IMR-90 (cell line): ENCODE measurements at regions not wholly inside any gene's neighbourhood (a gene's known extent, or its start where the extent isn't known, plus 50 kb on each side); places are given as distances from the start of the nearest gene placed in this dataset.
"Not testable (repeated sequence)": the region's sequence is repeated elsewhere in the genome, so short reads cannot be mapped to it uniquely, and the experiment has no call there.

ENCODE experiments used
- ATAC-seq: fragments of 200-7000 bp; cut with Tn5 transposase; 2 replicates; pipeline ENCODE4 v1.9.1; 2020; ENCODE audit warnings: low read depth, mild to moderate bottlenecking, moderate library complexity
- BruUV-seq: library from RNA; stranded (reverse); fragments of 400-500 nt; replicated peaks from 2 replicates; lab custom pipeline; 2021; lab: Mats Ljungman, UMichigan
- CTCF ChIA-PET: fragments of 300-600 bp; formaldehyde crosslinking; extraction: SDS; loops from one replicate; lab custom pipeline; 2021; ENCODE audit warnings: antibody characterized with exemption; lab: Yijun Ruan, JAX
- POLR2A ChIA-PET: fragments of 300-600 bp; sonication (Branson Sonifier 250); formaldehyde crosslinking; loops from one replicate; lab custom pipeline; 2022; ENCODE audit warnings: antibody characterized with exemption; ENCODE audit not compliant: unreplicated experiment; lab: Charles Lee
- DNase-seq: peaks from one replicate; pipeline ENCODE4 v3.0.0; 2013
- H2AFZ ChIP-seq: replicated peaks from 2 replicates; pipeline ENCODE3; 2013; ENCODE audit warnings: low read length, mild to moderate bottlenecking; ENCODE audit not compliant: poor library complexity
- H2AK5ac ChIP-seq: 2 replicates; pipeline ENCODE4 v1.6.1; 2013; ENCODE audit warnings: low read depth, low read length, inconsistent platforms
- H2AK9ac ChIP-seq: replicated peaks from 2 replicates; pipeline ENCODE3; 2013; ENCODE audit warnings: mild to moderate bottlenecking, low read depth, low read length, moderate library complexity; ENCODE audit not compliant: poor library complexity
- H2BK120ac ChIP-seq: 2 replicates; pipeline ENCODE4 v1.6.1; 2013; ENCODE audit warnings: low read depth, low read length, inconsistent platforms
- H2BK15ac ChIP-seq: 3 replicates; pipeline ENCODE4 v1.6.1; 2013; ENCODE audit warnings: low read depth, low read length, inconsistent platforms
- H2BK20ac ChIP-seq: 2 replicates; pipeline ENCODE4 v1.6.1; 2013; ENCODE audit warnings: low read depth, mild to moderate bottlenecking, inconsistent platforms, low read length, moderate library complexity
- H2BK5ac ChIP-seq: 2 replicates; pipeline ENCODE4 v1.6.1; 2013; ENCODE audit warnings: mild to moderate bottlenecking, low read depth, low read length, inconsistent platforms; ENCODE audit not compliant: poor library complexity, severe bottlenecking
- H3K14ac ChIP-seq: replicated peaks from 2 replicates; pipeline ENCODE4 v1.6.1; 2013; ENCODE audit warnings: low read depth, low read length, inconsistent platforms
- H3K18ac ChIP-seq: 2 replicates; pipeline ENCODE4 v1.6.1; 2013; ENCODE audit warnings: low read depth, low read length, control low read depth
- H3K23ac ChIP-seq: 2 replicates; pipeline ENCODE4 v1.6.1; 2013; ENCODE audit warnings: low read depth, low read length, inconsistent platforms
- H3K27ac ChIP-seq: 2 replicates; pipeline ENCODE4 v1.5.1; 2013; ENCODE audit warnings: mild to moderate bottlenecking, control low read depth, low read length; ENCODE audit not compliant: insufficient read depth
- H3K27me3 ChIP-seq: 2 replicates; pipeline ENCODE4 v1.6.1; 2013; ENCODE audit warnings: low read length; ENCODE audit not compliant: control insufficient read depth, insufficient read depth
- H3K36me3 ChIP-seq: 2 replicates; pipeline ENCODE4 v1.6.1; 2013; ENCODE audit warnings: low read length, mixed read lengths; ENCODE audit not compliant: control insufficient read depth, insufficient read depth
- H3K4ac ChIP-seq: 2 replicates; pipeline ENCODE4 v1.6.1; 2013; ENCODE audit warnings: low read depth, low read length, inconsistent platforms
- H3K4me1 ChIP-seq: 2 replicates; pipeline ENCODE4 v1.6.1; 2013; ENCODE audit warnings: low read length, mixed read lengths; ENCODE audit not compliant: control insufficient read depth, insufficient read depth
- H3K4me2 ChIP-seq: 2 replicates; pipeline ENCODE4 v1.6.1; 2013; ENCODE audit warnings: low read depth, mild to moderate bottlenecking, control low read depth, low read length, moderate library complexity
- H3K4me3 ChIP-seq: 2 replicates; pipeline ENCODE4 v1.5.1; 2013; ENCODE audit warnings: low read depth, mild to moderate bottlenecking, control low read depth, low read length, moderate library complexity; ENCODE audit not compliant: insufficient read depth
- H3K56ac ChIP-seq: 2 replicates; pipeline ENCODE4 v1.6.1; 2013; ENCODE audit warnings: low read length, inconsistent platforms; ENCODE audit not compliant: insufficient read depth; ENCODE audit errors: extremely low read depth
- H3K79me1 ChIP-seq, 2 experiments: 2 replicates each; pipeline ENCODE4 v1.6.1; 2013; ENCODE audit warnings: low read length in 2 of 2, inconsistent platforms in 1 of 2, low read depth in 1 of 2
- H3K9ac ChIP-seq: 2 replicates; pipeline ENCODE4 v1.6.1; 2013; ENCODE audit warnings: low read depth, low read length, control low read depth
- H3K9me1 ChIP-seq: 2 replicates; pipeline ENCODE4 v1.6.1; 2013; ENCODE audit warnings: low read length, inconsistent platforms; ENCODE audit not compliant: insufficient read depth
- H3K9me3 ChIP-seq: 2 replicates; pipeline ENCODE4 v1.6.1; 2013; ENCODE audit warnings: low read length; ENCODE audit not compliant: control insufficient read depth, insufficient read depth
- H4K20me1 ChIP-seq: 2 replicates; pipeline ENCODE4 v1.6.1; 2013; ENCODE audit warnings: low read length, inconsistent platforms; ENCODE audit not compliant: insufficient read depth
- H4K5ac ChIP-seq: 2 replicates; pipeline ENCODE4 v1.6.1; 2013; ENCODE audit warnings: mild to moderate bottlenecking, low read depth, low read length, control low read depth
- H4K8ac ChIP-seq, 2 experiments: 2 replicates each; pipeline ENCODE4 v1.6.1; 2013; ENCODE audit warnings: low read depth in 2 of 2, low read length in 2 of 2, control low read depth in 1 of 2, inconsistent platforms in 1 of 2
- H4K91ac ChIP-seq: 2 replicates; pipeline ENCODE4 v1.6.1; 2013; ENCODE audit warnings: low read depth, low read length, inconsistent platforms; ENCODE audit not compliant: insufficient read depth
- WGBS, 2 experiments: methylation state at CpG; one replicate each; pipeline versions ENCODE4 v1.1.5 to v1.1.7; 2013; ENCODE audit warnings: missing lambda C conversion rate in 2 of 2; ENCODE audit not compliant: insufficient read length in 1 of 2; ENCODE audit errors: extremely low coverage in 2 of 2; 5-methylcytosine and 5-hydroxymethylcytosine counted together
- dilution Hi-C: fragments of 300-500 bp; cut with HindIII; formaldehyde crosslinking; loops from one replicate; pipeline ENCODE4 v1.14.3; 2018; ENCODE audit warnings: low sequenced_read_pairs; ENCODE audit not compliant: unreplicated experiment
- in situ Hi-C: fragments of 300-500 bp; cut with MboI; formaldehyde crosslinking; loops from 3 replicates; pipeline ENCODE4 v1.14.3; 2019; ENCODE audit warnings: low sequenced_read_pairs, inconsistent platforms, mixed read lengths
- intact Hi-C: fragments of 100-400 bp; cut with micrococcal nuclease; formaldehyde crosslinking; loops from 2 replicates; pipeline ENCODE4 v1.10.0; 2022

GRCh38 chr14:19162034-19162706 is 194.9 kb downstream of the POTEM start:
- H3K4me2 ChIP-seq, H3K23ac ChIP-seq, H4K20me1 ChIP-seq, H2AFZ ChIP-seq, H3K4ac ChIP-seq, in situ Hi-C loops, H4K8ac ChIP-seq, H3K56ac ChIP-seq, H3K14ac ChIP-seq, H4K91ac ChIP-seq, H2BK120ac ChIP-seq, H2BK5ac ChIP-seq, H3K9ac ChIP-seq, BruUV-seq, H3K27ac ChIP-seq, CTCF ChIA-PET, intact Hi-C loops, H3K9me1 ChIP-seq, H3K4me3 ChIP-seq, H2AK5ac ChIP-seq, H3K79me1 ChIP-seq, POLR2A ChIA-PET, H2BK15ac ChIP-seq, H3K4me1 ChIP-seq, H4K5ac ChIP-seq, ATAC-seq, dilution Hi-C loops, H3K27me3 ChIP-seq, H2AK9ac ChIP-seq, H3K18ac ChIP-seq, DNase-seq, H3K36me3 ChIP-seq, H2BK20ac ChIP-seq: not testable (repeated sequence)
- peaks cover 13% of the 10 kb centered on the region for H3K9me3 ChIP-seq
- WGBS, 2 experiments = 55% methylated on average over 5 of the region's 7 CpGs; no CpG with 5 or more reads in 1 of the 2 experiments

GRCh38 chr14:19162920-19163319 is 195.7 kb downstream of the POTEM start:
- DNase-seq, H3K36me3 ChIP-seq, H4K20me1 ChIP-seq, H2AFZ ChIP-seq, BruUV-seq, H3K4ac ChIP-seq, dilution Hi-C loops, H2BK15ac ChIP-seq, H4K5ac ChIP-seq, H2BK20ac ChIP-seq, H3K18ac ChIP-seq, CTCF ChIA-PET, in situ Hi-C loops, H2AK5ac ChIP-seq, H3K9me1 ChIP-seq, H4K91ac ChIP-seq, H3K27me3 ChIP-seq, H2AK9ac ChIP-seq, H3K4me2 ChIP-seq, intact Hi-C loops, H3K79me1 ChIP-seq, H3K4me1 ChIP-seq, H3K56ac ChIP-seq, ATAC-seq, H3K9ac ChIP-seq, H3K23ac ChIP-seq, POLR2A ChIA-PET, H3K14ac ChIP-seq, H2BK5ac ChIP-seq, H2BK120ac ChIP-seq, H4K8ac ChIP-seq, H3K4me3 ChIP-seq, H3K27ac ChIP-seq: not testable (repeated sequence)
- WGBS, 2 experiments = no CpG with 5 or more reads among the region's 3 CpGs
- H3K9me3 ChIP-seq = peaks cover 19% of the 10 kb centered on the region
